H1 (cell line): ENCODE measurements at regions not wholly inside any gene's neighbourhood (a gene's known extent, or its start where the extent isn't known, plus 50 kb on each side); places are given as distances from the start of the nearest gene placed in this dataset.

Experiments used
- CREB1 ChIP-seq: IDR thresholded peaks from 2 replicates; pipeline ENCODE4 v1.6.1; 2012; ENCODE audit warnings: inconsistent platforms
- GABPA ChIP-seq: IDR thresholded peaks from 2 replicates; pipeline ENCODE4 v1.6.1; 2011; ENCODE audit warnings: mild to moderate bottlenecking, low read length, moderate library complexity, borderline replicate concordance; ENCODE audit not compliant: insufficient read depth
- POLR2A ChIP-seq, 2 experiments: IDR thresholded peaks; 1 replicate in 1 of 2; 2 replicates in 1 of 2; pipeline ENCODE4 v1.6.1; 2011; ENCODE audit warnings: low read depth in 2 of 2, low read length in 2 of 2, mild to moderate bottlenecking in 2 of 2; ENCODE audit errors: control extremely low read depth in 1 of 2
- SUZ12 ChIP-seq: fragments of 200-600 bp; sonication (generic); IDR thresholded peaks from 2 replicates; pipeline ENCODE4 v1.6.1; 2012; ENCODE audit warnings: mild to moderate bottlenecking, inconsistent platforms, low read length, moderate library complexity, mixed read lengths
- TF ChIP-seq, protein P1 (sequence below), 3 experiments: IDR thresholded peaks; 1 replicate in 2 of 3; 2 replicates in 1 of 3; pipeline versions ENCODE4 v1.5.1 to v1.6.1; 2011; ENCODE audit warnings: low read length in 3 of 3, mild to moderate bottlenecking in 3 of 3, inconsistent platforms in 2 of 3, low read depth in 1 of 3, moderate library complexity in 1 of 3; ENCODE audit not compliant: insufficient read depth in 1 of 3; ENCODE audit errors: control extremely low read depth in 1 of 3

DNA sequence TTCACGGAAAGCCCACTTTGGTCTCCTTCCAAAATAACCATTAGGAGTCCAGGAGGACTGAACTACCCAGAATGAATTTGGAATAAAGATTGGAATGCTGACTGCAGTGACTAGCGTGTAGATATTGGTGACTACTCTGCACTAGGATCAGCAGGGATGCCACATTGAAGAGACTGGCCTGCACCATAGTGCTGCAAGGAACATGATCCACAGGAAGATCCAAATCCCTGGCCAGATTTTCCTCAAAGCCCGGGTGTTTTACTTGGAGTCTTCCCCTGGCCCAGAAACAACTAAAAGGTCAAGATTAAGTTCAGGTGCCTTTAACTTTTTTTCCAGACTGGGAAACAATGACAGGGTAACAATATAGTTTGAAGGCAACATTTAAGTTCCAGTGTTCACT, 870.4 kb downstream of the CDH8 start:
- TF ChIP-seq, protein P1, sequence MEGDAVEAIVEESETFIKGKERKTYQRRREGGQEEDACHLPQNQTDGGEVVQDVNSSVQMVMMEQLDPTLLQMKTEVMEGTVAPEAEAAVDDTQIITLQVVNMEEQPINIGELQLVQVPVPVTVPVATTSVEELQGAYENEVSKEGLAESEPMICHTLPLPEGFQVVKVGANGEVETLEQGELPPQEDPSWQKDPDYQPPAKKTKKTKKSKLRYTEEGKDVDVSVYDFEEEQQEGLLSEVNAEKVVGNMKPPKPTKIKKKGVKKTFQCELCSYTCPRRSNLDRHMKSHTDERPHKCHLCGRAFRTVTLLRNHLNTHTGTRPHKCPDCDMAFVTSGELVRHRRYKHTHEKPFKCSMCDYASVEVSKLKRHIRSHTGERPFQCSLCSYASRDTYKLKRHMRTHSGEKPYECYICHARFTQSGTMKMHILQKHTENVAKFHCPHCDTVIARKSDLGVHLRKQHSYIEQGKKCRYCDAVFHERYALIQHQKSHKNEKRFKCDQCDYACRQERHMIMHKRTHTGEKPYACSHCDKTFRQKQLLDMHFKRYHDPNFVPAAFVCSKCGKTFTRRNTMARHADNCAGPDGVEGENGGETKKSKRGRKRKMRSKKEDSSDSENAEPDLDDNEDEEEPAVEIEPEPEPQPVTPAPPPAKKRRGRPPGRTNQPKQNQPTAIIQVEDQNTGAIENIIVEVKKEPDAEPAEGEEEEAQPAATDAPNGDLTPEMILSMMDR (IDR thresholded peaks at IDR 0.05; ENCODE audit: control extremely low read depth in 1 of 3, insufficient read depth in 1 of 3, low read depth in 1 of 3, low read length in 3 of 3), result no peak
- TF ChIP-seq CREB1 (no peak), SUZ12 (no peak), POLR2A (IDR thresholded peaks at IDR 0.05; ENCODE audit: control extremely low read depth in 1 of 2, low read depth in 2 of 2, low read length in 2 of 2) (no peak), GABPA (no peak)
